WTC11 (cell line): ENCODE measurements at regions not wholly inside any gene's neighbourhood (a gene's known extent, or its start where the extent isn't known, plus 50 kb on each side); places are given as distances from the start of the nearest gene placed in this dataset.

Experiments
- ATAC-seq: fragments of 200-7000 bp; cut with Tn5 transposase; 2 replicates; pipeline ENCODE4 v1.10.0; 2021; ENCODE audit warnings: mild to moderate bottlenecking, moderate library complexity
- CTCF ChIA-PET: fragments of 300-600 bp; sonication (Branson Sonifier 250); formaldehyde crosslinking; loops from one replicate; lab custom pipeline; 2021; ENCODE audit warnings: antibody characterized with exemption; lab: Charles Lee
- POLR2A ChIA-PET: fragments of 350-600 bp; sonication (Branson Sonifier 250); formaldehyde crosslinking; loops from one replicate; lab custom pipeline; 2021; ENCODE audit warnings: antibody characterized with exemption; lab: Charles Lee
- DNase-seq: peaks from one replicate; pipeline ENCODE4 v3.0.0; 2021; ENCODE audit warnings: low spot score
- H3K27ac Mint-ChIP-seq: 2 replicates; pipeline ENCODE4 v1.8.0; 2021; ENCODE audit warnings: mixed read lengths
- H3K27me3 Mint-ChIP-seq: 2 replicates; pipeline ENCODE4 v1.8.0; 2021; ENCODE audit warnings: low read depth, mild to moderate bottlenecking, moderate library complexity, mixed read lengths
- H3K36me3 Mint-ChIP-seq: 2 replicates; pipeline ENCODE4 v1.8.0; 2021; ENCODE audit warnings: mixed read lengths
- H3K4me1 Mint-ChIP-seq: 2 replicates; pipeline ENCODE4 v1.8.0; 2022; ENCODE audit warnings: mixed read lengths
- H3K4me3 Mint-ChIP-seq: 2 replicates; pipeline ENCODE4 v1.8.0; 2021; ENCODE audit warnings: mild to moderate bottlenecking, moderate library complexity, mixed read lengths
- H3K9me3 Mint-ChIP-seq: 2 replicates; pipeline ENCODE4 v1.8.0; 2021; ENCODE audit warnings: mixed read lengths
- CREM ChIP-seq: sonication (generic); formaldehyde crosslinking; IDR thresholded peaks from 2 replicates; pipeline ENCODE4 v1.8.1; 2022; ENCODE audit warnings: mild to moderate bottlenecking, missing genetic modification reagents, moderate library complexity
- ESRRA ChIP-seq: sonication (generic); formaldehyde crosslinking; IDR thresholded peaks from 2 replicates; pipeline ENCODE4 v1.8.1; 2022; ENCODE audit warnings: mild to moderate bottlenecking, missing genetic modification reagents, borderline replicate concordance
- FOXJ3 ChIP-seq: sonication (generic); formaldehyde crosslinking; IDR thresholded peaks from 2 replicates; pipeline ENCODE4 v1.9.0; 2021; ENCODE audit warnings: missing genetic modification reagents, mild to moderate bottlenecking, borderline replicate concordance
- FOXK1 ChIP-seq: sonication (generic); formaldehyde crosslinking; IDR thresholded peaks from 2 replicates; pipeline ENCODE4 v1.8.0; 2022; ENCODE audit warnings: mild to moderate bottlenecking, moderate library complexity, missing genetic modification reagents
- KAT7 ChIP-seq: sonication (generic); formaldehyde crosslinking; IDR thresholded peaks from 2 replicates; pipeline ENCODE4 v1.8.1; 2023; ENCODE audit warnings: missing genetic modification reagents, mild to moderate bottlenecking, borderline replicate concordance
- NFE2L1 ChIP-seq: sonication (generic); formaldehyde crosslinking; IDR thresholded peaks from 2 replicates; pipeline ENCODE4 v1.8.1; 2023; ENCODE audit warnings: missing genetic modification reagents
- NR1H2 ChIP-seq: sonication (generic); formaldehyde crosslinking; IDR thresholded peaks from 2 replicates; pipeline ENCODE4 v1.9.0; 2021; ENCODE audit warnings: mild to moderate bottlenecking, moderate library complexity, missing genetic modification reagents
- RELA ChIP-seq: sonication (generic); formaldehyde crosslinking; IDR thresholded peaks from 2 replicates; pipeline ENCODE4 v1.8.1; 2022; ENCODE audit warnings: missing genetic modification reagents, mild to moderate bottlenecking, borderline replicate concordance
- TEAD1 ChIP-seq: sonication (generic); formaldehyde crosslinking; IDR thresholded peaks from 2 replicates; pipeline ENCODE4 v1.8.0; 2022; ENCODE audit warnings: mild to moderate bottlenecking, missing genetic modification reagents
- ZBTB21 ChIP-seq: sonication (generic); formaldehyde crosslinking; IDR thresholded peaks from 2 replicates; pipeline ENCODE4 v1.8.1; 2023; ENCODE audit warnings: mild to moderate bottlenecking, missing genetic modification reagents, borderline replicate concordance
- ZNF219 ChIP-seq: sonication (generic); formaldehyde crosslinking; IDR thresholded peaks from 2 replicates; pipeline ENCODE4 v1.8.0; 2023; ENCODE audit warnings: missing genetic modification reagents, mild to moderate bottlenecking, borderline replicate concordance
- ZNF317 ChIP-seq: sonication (generic); formaldehyde crosslinking; IDR thresholded peaks from 2 replicates; pipeline ENCODE4 v1.8.1; 2023; ENCODE audit warnings: low read depth, mild to moderate bottlenecking, moderate library complexity, missing genetic modification reagents, borderline replicate concordance
- TF ChIP-seq, protein P1 (sequence below): sonication (generic); formaldehyde crosslinking; IDR thresholded peaks from 2 replicates; pipeline ENCODE4 v1.8.1; 2022; ENCODE audit warnings: low read depth, missing genetic modification reagents, borderline replicate concordance
- TF ChIP-seq, protein P2 (sequence below): sonication (generic); formaldehyde crosslinking; IDR thresholded peaks from 2 replicates; pipeline ENCODE4 v1.8.1; 2022; ENCODE audit warnings: mild to moderate bottlenecking, moderate library complexity, missing genetic modification reagents
- TF ChIP-seq, protein P3 (sequence below): sonication (generic); formaldehyde crosslinking; IDR thresholded peaks from 2 replicates; pipeline ENCODE4 v1.8.0; 2023; ENCODE audit warnings: missing genetic modification reagents
- TF ChIP-seq, protein P4 (sequence below): sonication (generic); formaldehyde crosslinking; IDR thresholded peaks from 2 replicates; pipeline ENCODE4 v1.8.1; 2023; ENCODE audit warnings: mild to moderate bottlenecking, missing genetic modification reagents
- TF ChIP-seq, protein P5 (sequence below): sonication (generic); formaldehyde crosslinking; IDR thresholded peaks from 2 replicates; pipeline ENCODE4 v1.8.0; 2022; ENCODE audit warnings: mild to moderate bottlenecking, missing genetic modification reagents
- TF ChIP-seq, protein P6 (sequence below): fragments of 250-450 bp; sonication (Bioruptor Pico); IDR thresholded peaks from 2 replicates; pipeline ENCODE4 v1.8.0; 2021; ENCODE audit warnings: mild to moderate bottlenecking
- TF ChIP-seq, protein P7 (sequence below): fragments of 250-450 bp; sonication (Bioruptor Pico); IDR thresholded peaks from 2 replicates; pipeline ENCODE4 v1.9.0; 2021; ENCODE audit warnings: mild to moderate bottlenecking

DNA sequence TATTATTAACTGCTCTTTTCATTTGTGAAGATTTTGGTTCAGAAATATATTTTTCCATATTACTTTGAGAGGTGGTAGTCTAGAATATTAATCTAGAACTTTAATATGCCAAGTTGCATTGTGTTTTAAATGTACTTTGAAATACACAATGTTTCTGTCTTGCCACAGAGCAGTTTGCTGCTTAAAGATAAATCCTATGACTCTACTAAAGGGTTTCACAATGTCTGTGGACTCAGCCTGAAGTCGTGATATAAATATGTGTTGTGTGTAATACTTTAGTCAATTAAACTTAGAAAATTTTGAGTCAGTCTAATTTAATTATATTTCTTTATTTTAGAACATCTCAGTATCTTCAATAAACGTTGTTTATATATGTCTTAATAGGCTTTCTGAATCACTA, 1771.7 kb upstream of the PCDH7 start (continued):
- TF ChIP-seq, protein P1, sequence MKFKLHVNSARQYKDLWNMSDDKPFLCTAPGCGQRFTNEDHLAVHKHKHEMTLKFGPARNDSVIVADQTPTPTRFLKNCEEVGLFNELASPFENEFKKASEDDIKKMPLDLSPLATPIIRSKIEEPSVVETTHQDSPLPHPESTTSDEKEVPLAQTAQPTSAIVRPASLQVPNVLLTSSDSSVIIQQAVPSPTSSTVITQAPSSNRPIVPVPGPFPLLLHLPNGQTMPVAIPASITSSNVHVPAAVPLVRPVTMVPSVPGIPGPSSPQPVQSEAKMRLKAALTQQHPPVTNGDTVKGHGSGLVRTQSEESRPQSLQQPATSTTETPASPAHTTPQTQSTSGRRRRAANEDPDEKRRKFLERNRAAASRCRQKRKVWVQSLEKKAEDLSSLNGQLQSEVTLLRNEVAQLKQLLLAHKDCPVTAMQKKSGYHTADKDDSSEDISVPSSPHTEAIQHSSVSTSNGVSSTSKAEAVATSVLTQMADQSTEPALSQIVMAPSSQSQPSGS (CRISPR knock-in tag) = no peak
- no peak for TF ChIP-seq FOXK1
- TF ChIP-seq KAT7 (CRISPR knock-in tag) = no peak
- no peak for TF ChIP-seq ZNF317 (CRISPR knock-in tag)

DNA sequence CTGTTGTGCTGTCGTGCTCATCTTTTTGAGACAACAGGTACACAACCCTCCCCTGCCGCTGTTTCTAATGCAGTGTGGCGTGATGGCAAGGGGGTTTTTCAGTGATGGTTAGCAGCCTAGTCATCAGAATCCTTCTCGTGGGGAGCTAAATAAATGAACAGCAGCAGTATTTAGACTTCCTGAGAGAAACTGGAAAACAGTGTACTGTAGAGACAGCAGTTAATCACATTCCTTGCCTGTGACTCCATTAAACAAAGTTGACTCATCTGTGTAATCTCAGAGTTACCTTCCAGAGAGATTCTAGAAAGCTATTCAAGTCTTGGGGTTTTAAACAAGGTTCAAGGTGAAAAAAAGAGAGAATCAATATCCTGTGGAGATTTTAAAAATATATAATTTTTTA, 1753.2 kb upstream of the PCDH7 start:
- Mint-ChIP-seq H3K4me3 (no peak overlapping the region), H3K27ac (no peak overlapping the region), H3K9me3 (no peaks in the 10 kb centered on the region), H3K4me1 (no peaks in the 10 kb centered on the region), H3K27me3 (no peaks in the 10 kb centered on the region), H3K36me3 (no peaks in the 10 kb centered on the region)
- CTCF ChIA-PET = no interaction called here
- ATAC-seq (no peak), DNase-seq (no peak)
- POLR2A ChIA-PET = no interaction called here
- TF ChIP-seq, protein P2, sequence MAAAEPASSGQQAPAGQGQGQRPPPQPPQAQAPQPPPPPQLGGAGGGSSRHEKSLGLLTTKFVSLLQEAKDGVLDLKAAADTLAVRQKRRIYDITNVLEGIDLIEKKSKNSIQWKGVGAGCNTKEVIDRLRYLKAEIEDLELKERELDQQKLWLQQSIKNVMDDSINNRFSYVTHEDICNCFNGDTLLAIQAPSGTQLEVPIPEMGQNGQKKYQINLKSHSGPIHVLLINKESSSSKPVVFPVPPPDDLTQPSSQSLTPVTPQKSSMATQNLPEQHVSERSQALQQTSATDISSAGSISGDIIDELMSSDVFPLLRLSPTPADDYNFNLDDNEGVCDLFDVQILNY (CRISPR knock-in tag) = no peak
- TF ChIP-seq, protein P3, sequence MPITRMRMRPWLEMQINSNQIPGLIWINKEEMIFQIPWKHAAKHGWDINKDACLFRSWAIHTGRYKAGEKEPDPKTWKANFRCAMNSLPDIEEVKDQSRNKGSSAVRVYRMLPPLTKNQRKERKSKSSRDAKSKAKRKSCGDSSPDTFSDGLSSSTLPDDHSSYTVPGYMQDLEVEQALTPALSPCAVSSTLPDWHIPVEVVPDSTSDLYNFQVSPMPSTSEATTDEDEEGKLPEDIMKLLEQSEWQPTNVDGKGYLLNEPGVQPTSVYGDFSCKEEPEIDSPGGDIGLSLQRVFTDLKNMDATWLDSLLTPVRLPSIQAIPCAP (CRISPR knock-in tag) = no peak
- TF ChIP-seq TEAD1 (CRISPR knock-in tag) (no peak), ZBTB21 (CRISPR knock-in tag) (no peak), NR1H2 (no peak), NFE2L1 (CRISPR knock-in tag) (no peak), RELA (no peak), ZNF219 (CRISPR knock-in tag) (no peak), ESRRA (CRISPR knock-in tag) (no peak), CREM (CRISPR knock-in tag) (no peak), FOXJ3 (CRISPR knock-in tag) (no peak)
- TF ChIP-seq, protein P4, sequence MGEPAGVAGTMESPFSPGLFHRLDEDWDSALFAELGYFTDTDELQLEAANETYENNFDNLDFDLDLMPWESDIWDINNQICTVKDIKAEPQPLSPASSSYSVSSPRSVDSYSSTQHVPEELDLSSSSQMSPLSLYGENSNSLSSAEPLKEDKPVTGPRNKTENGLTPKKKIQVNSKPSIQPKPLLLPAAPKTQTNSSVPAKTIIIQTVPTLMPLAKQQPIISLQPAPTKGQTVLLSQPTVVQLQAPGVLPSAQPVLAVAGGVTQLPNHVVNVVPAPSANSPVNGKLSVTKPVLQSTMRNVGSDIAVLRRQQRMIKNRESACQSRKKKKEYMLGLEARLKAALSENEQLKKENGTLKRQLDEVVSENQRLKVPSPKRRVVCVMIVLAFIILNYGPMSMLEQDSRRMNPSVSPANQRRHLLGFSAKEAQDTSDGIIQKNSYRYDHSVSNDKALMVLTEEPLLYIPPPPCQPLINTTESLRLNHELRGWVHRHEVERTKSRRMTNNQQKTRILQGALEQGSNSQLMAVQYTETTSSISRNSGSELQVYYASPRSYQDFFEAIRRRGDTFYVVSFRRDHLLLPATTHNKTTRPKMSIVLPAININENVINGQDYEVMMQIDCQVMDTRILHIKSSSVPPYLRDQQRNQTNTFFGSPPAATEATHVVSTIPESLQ (CRISPR knock-in tag) = no peak
- TF ChIP-seq, protein P5, sequence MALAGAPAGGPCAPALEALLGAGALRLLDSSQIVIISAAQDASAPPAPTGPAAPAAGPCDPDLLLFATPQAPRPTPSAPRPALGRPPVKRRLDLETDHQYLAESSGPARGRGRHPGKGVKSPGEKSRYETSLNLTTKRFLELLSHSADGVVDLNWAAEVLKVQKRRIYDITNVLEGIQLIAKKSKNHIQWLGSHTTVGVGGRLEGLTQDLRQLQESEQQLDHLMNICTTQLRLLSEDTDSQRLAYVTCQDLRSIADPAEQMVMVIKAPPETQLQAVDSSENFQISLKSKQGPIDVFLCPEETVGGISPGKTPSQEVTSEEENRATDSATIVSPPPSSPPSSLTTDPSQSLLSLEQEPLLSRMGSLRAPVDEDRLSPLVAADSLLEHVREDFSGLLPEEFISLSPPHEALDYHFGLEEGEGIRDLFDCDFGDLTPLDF = no peak
- TF ChIP-seq, protein P6, sequence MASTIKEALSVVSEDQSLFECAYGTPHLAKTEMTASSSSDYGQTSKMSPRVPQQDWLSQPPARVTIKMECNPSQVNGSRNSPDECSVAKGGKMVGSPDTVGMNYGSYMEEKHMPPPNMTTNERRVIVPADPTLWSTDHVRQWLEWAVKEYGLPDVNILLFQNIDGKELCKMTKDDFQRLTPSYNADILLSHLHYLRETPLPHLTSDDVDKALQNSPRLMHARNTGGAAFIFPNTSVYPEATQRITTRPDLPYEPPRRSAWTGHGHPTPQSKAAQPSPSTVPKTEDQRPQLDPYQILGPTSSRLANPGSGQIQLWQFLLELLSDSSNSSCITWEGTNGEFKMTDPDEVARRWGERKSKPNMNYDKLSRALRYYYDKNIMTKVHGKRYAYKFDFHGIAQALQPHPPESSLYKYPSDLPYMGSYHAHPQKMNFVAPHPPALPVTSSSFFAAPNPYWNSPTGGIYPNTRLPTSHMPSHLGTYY (CRISPR knock-in tag) = no peak
- TF ChIP-seq, protein P7, sequence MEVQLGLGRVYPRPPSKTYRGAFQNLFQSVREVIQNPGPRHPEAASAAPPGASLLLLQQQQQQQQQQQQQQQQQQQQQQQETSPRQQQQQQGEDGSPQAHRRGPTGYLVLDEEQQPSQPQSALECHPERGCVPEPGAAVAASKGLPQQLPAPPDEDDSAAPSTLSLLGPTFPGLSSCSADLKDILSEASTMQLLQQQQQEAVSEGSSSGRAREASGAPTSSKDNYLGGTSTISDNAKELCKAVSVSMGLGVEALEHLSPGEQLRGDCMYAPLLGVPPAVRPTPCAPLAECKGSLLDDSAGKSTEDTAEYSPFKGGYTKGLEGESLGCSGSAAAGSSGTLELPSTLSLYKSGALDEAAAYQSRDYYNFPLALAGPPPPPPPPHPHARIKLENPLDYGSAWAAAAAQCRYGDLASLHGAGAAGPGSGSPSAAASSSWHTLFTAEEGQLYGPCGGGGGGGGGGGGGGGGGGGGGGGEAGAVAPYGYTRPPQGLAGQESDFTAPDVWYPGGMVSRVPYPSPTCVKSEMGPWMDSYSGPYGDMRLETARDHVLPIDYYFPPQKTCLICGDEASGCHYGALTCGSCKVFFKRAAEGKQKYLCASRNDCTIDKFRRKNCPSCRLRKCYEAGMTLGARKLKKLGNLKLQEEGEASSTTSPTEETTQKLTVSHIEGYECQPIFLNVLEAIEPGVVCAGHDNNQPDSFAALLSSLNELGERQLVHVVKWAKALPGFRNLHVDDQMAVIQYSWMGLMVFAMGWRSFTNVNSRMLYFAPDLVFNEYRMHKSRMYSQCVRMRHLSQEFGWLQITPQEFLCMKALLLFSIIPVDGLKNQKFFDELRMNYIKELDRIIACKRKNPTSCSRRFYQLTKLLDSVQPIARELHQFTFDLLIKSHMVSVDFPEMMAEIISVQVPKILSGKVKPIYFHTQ = no peak
